GM19025 (cell line): ENCODE measurements at regions not wholly inside any gene's neighbourhood (a gene's known extent, or its start where the extent isn't known, plus 50 kb on each side); places are given as distances from the start of the nearest gene placed in this dataset.

Experiments
- ATAC-seq: cut with Tn5 transposase; IDR thresholded peaks from one replicate; pipeline ENCODE4 v1.9.1; 2021; ENCODE audit warnings: mild to moderate bottlenecking, low read depth, moderate library complexity; ENCODE audit not compliant: unreplicated experiment

DNA sequence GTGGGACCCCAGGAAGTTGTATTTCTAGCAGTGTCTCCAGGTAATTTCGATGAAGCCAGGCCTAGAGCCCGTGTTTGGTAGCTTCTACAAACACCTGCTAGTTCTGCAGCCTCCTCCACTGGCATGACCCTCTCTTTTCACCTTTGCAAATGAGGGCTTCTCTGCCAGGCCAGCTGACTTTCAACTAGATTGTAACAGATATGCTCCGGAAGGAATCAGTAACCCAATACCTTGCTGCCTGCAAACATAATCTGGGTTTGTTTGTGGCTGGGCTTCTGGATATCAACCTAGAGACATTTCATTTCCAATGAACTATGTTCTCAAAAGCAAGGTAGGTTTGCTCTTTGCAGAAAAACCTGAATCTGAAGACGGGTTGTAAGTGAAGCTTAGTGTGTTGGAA, 354.8 kb downstream of the DMRT2 start:
- ATAC-seq = no peak

DNA sequence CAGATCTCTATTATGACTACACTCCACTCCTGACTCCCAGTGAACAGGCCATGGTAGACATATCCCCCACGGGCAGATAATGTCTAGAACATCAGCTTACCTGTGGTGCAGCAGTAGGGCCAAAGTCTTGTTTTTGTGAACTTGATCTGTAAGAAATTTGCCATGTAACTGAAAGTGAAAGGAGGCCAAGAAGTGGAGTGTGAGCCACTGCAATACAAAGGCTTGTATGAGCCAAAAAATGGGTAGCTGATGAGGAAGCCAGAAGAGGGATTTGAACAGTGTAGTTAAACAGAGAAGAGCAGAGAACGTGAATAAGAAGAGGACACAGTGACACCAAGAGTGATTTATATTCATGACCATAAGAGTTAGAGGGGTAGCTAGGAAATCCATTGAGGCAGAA, 361.7 kb downstream of the DMRT2 start:
- no peak for ATAC-seq

DNA sequence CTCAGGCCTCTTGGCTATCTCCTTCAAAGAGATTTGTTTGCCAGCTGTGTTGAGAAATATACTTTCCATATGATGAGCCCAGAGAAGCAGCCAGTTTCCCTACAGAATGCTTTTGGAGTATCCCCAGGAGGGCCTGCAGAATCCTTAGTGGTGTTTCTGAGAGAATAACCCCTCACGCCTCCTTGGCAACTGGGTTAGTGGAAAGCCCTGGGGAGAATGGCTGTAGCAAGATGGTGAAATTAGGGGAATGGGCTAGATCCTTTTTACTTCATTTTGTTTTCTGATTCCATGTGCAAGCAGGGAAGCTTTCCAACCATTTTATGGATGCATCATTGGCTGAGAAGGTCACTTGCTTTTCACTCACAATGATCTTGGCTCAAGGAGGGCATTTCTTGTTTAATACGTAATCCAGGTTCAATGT, 364.6 kb downstream of the DMRT2 start:
- no peak for ATAC-seq

DNA sequence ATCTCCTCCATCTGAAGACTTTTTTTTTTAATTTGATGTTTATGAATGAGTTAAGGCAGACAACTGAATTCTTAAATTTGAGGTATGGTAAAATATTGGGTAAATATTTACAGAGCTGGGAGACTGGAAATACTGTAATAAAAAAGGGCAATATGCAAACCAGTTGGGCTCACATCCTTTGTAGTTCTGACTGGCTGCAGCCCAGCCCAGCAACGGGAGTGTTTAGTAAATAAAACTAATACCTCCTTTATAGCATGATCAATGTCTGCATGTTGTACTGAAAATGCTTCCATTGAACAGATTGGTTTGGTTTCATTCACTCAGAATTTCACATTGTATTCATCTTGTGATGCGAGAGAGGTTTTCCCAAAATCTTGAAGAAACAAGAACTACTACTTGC, 365.0 kb downstream of the DMRT2 start:
- no peak for ATAC-seq

DNA sequence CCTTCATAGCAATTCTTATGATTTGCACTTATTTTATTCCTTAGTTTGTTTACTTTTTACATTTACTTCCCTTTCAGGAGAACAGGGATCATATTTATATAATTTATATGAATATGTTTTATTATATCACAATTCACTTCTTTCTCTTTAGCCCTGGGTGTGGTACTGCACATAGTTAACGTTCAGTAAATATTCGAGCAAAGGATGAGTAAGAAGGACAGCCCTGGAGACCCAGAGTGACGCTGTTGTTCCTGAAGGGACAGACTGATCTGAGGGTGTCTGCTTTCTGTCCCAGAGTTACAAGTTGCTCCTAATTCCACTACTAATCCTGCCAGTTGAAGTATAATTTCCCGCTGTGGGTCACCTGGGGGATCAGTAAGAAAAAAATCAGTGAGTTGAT, 366.1 kb downstream of the DMRT2 start:
- no peak for ATAC-seq

DNA sequence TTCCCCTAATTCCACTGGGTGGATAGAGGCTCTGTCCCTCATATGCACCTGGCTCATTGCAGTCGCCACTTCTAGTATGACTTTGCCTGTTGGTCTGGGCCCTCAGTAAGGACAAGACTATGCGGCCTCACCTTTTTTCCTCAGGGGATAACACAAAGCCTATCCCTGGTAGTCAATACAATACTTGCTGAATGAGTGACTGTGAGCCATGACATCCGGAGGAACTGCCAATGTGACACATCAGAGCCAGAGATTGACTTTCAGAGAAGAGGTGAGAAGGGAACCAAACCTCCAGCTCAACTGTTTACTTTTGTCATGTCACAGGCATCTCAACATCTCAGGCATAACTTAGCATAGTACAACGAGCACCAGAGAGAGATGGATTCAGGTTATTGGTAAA, 371.3 kb downstream of the DMRT2 start:
- no peak for ATAC-seq

DNA sequence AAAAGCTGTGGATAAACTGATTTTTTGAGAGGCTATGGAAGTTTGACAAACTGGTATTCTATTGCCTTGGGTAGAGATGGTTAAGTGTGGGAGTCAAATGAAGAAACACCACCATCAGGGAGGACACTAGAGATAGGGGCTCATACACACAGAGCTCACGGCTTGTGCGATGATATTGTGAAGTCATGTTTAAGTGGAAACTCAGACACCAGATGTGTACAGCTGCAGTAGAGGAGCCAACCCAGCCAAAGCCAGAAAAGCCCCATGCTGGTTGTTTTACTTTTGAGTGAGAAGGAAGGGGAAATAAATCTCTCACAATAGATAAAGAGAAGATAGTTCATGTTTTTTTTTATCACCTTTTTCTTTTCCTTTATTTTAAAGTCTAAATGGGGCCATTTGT, 377.7 kb downstream of the DMRT2 start:
- ATAC-seq = no peak

DNA sequence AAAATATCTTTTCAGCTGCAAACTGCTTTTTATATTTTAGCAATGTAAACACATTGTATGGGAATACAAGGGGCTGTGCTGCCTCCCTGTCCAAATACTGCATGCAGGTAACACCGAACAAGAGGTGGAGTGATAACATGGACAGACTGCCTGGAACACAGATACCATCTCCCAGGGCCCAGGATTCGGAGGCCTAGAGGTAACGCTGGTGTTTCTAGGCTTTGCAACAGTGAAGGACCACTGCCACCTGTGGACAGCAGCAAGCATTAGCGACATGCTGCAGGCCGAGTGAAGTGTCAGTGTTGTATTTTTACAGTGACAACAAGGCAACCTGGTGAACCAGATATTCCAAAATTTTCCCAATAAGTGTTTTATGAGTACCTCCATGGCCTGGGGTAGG, 379.1 kb downstream of the DMRT2 start:
- no peak for ATAC-seq

DNA sequence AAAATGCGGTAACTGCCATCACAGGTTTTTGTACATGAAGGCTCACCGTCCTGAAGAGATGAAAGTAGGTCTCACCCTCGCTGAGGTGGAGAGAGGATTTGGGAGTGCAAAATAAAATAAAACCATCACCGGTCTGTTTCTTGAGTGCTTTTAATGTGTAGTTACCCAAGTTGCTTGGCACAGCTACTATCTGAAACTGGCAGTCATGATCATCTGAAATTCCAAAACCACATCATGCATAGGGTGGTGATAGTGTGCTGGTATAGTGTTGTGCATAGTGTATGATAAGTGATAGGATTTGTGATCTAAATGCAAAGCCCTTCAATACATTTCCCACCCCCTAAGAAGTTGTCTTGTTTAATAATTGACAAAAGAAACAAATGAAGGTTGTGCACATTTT, 381.3 kb downstream of the DMRT2 start:
- ATAC-seq = no peak

DNA sequence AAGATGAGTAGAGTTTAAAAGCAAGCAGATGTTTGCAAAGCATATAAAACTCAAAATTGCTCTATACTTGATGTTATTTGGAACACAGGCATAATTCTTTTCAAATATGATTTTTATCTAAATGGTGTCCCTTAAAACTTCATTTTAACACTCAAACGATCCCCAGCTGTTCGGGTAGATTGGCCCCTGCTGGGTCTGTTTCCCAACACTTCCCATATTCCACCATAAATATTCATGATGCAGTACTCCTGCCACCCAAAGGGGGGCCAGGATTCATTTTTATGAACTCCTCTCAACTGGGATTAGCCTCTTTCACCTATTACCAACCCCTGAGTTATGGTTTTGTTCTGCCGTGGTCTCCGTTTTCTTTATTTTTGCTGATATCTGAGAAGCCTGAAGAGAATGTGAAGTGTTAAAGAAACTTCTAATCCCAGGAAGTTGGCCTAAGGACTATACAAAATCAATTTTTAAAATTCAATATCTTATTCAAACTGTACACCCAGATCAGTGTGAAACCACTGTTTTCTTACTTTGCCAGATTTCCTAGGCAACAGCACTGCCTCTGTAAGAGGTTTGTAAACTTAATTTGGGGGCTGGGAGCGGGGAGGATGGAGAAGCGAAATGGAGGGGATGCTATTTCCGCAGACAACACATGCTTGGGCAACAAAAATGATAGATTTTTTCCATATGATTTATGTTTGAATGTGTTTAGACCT, 384.1 kb downstream of the DMRT2 start:
- ATAC-seq = no peak

DNA sequence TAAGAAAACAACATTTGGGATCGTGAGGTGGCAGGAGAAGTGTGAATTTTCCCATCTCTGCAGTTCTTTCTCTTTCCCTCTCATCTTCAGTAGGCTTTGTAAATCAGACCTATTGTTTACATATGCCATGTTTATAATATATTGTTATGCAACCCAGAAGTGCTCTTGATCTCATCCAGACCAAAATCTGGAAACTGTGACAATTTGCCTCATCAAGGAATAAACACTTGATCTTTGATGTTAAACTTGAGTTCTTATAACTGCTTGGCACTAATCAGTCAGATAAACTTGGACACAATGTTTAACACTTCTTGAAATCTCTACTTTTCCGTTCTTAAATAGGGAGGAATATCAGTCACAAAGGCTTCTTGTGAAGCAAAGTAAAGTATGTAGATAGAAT, 384.7 kb downstream of the DMRT2 start:
- no peak for ATAC-seq

DNA sequence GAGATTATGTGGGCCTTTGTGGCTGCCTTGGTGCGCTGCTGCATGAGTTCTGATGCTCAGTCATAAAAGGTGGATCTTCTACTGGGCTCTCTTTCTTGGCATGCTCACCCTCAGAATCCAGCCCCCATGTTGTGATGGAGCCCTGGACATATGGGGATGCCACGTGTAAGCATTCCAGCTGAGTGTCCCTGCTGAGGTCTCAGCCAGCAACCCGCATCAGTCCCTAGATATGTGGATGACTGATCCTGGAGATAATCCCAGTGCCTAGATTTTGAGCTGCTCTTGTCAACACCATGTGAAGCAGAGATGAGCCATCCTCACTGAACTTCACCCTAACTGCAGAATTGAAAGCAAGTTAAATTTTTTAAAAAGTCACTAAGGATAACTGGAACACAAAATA, 390.1 kb downstream of the DMRT2 start:
- no peak for ATAC-seq

DNA sequence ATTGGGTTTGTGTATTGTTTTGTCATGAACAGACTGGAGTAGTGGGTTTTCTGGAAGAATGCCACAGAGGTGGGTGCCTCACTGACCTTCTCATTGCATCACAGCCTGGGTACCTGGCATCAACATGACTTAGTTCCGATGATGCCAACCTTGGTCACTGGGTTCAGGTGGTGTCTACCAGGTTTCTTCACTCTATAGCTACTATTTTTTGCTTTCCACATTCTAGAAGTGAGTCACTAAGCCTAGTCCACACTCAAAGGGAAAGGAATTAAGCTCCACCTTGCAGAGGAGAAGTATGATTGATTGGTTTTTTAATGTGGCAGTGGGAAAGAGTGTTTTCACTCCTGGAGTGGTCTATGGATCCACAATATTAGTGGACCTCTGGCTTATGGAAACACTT, 391.9 kb downstream of the DMRT2 start:
- ATAC-seq = no peak

DNA sequence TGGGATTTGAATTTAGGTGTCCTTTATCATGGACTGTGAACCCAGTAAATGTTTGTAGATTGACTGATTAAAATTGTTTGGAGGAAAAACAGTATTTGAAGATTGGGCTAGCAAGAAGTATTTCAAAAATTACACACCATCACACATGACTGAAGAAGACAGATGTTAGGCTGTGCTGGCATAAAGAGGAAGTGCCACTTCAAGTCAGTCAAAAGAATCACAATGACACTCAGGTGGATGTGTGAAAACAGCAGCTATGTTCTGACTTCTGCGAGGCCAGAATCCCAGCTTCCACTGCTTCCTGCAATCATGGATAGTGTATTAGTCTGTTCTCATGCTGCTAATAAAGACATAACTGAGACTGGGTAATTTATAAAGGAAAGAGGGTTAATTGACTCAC, 393.3 kb downstream of the DMRT2 start:
- ATAC-seq = no peak

DNA sequence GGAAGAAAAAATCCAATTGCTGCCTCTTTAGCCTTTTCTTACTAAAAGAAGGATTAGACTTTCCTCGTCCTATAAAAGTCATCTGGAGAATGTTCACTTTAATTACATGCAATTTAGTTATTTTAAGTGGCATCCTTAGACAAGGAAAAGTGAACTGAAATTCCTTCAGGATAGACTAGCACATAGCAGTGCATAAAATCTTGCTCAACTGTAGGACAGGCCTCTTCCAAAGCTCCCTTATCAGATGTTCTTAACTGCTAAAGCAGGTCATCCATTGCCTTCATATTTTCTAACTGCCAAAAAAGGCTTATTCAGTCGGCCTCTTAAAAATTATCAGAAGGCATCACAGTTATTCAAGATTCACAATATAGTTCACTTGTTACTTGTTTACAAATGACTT, 396.5 kb downstream of the DMRT2 start:
- ATAC-seq = no peak

DNA sequence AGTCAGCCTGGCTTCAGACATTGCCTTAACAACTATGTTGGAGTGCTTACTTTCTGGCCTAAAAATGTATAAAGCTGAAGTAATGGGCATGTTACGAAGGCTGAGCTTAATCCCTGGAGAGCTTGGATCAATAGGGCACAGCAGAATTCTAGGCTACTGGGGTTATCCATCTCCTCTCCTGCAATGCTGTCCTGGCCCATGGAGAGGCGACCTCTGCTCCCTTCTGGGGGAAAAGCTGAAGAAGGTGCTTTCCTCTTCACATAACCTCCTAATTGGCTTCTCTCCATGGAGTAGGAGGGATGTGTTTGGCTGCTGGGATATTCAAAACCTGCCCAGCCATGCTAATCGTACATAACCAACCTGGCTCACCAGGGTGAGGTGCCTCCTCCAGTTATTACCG, 403.5 kb downstream of the DMRT2 start:
- ATAC-seq = no peak

DNA sequence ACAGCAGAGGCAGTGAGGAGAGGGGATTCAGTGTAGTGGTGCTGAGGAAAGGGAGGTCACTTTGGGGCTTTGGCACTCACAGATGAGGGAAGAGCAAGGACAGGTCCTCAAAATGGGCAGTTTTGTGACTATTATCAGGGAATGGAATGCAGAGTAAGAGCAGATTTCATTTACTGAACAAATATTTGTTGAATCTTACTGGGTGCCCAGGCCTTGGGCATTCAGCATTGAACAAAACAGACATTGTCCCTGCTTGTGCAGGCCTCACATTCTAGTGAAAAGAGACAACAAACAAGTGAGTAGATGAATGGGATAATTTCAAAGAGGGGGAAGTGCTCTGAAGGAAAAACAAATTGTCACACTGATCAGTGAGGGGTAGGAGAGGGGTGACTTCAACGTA, 404.1 kb downstream of the DMRT2 start:
- no peak for ATAC-seq

DNA sequence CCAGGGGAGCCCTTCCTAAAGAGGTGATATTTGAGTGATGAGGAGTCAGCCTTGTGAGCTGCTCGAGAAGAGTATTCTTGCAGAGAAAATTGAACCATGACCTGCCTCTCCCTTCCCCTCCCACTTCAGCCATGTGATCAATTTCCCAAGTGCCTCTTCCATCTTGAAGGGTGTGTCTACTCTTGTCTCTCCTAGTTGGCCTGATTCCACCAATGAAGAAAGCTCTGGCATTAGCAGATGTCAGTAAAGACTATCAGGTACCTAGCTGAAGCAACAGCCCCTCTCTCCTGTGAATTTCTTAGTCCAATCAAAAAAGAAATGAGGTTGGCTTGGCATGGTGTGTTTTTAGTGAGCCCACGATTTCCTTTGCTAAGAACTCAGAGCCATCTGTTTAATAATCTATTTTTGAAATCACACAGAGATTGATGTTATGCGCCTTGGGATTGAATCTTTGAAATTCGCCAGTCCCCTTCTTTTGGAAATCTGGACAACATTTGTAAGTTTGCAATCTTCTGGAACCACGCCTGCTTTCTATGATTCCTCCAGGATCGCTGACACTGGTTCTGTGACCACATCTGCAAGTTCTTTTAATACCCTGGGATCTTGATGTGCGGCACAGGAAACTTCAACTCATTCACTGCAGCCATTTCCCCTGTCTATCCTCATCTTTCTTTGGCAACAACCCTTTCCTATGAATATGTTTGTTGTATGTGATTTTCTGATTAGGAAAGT, 404.6 kb downstream of the DMRT2 start:
- ATAC-seq = no peak

DNA sequence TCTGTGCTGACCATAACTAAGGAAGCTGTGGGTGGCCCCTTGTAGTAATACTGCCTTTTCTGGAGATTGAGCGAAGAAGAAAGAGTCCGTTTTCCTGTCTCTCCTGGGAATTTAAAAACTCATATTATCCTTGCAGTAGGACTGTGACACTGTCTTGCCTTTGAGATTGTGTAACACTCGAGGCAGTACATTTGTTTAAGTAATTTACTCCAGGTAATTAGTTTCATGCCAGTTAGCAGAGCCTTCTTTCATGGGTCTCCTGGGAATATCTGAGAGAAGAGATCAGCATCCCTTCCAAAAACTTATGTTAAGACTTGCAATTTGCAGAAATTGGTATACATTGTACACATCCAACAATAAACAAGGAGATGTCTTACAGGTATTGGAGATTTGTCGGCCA, 405.6 kb downstream of the DMRT2 start:
- no peak for ATAC-seq

DNA sequence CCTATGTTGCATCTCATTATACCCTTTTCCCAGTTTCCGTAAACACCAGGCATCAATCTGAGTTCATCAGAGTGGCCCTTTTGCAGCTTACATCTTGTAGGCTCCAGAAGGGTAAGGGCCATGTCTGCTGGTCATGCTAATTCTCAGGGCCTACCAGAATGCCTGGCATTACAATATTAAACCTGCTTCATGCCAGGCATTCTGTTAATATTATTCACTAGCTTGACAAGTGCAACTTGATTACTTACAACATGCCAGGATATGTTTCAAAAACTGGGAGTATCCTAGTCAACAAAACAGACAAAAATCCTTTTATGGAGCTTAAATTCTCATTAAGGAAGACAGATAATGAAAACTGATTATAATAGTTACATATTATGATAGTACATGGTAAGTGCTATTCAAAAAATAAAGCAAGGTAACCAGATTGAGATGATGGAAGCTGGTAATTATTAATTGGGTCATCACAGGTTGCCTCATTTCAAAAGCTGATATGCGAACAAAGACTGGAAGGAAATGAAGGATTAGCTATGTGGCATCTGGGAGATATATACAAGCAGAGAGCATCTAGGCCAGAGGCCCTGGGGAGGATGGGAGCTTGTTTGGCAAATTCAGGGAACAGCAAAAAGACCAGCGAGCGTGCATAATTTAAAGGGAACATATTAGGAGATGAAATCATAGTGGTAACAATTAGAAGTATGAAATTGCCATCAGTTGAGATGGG, 406.3 kb downstream of the DMRT2 start:
- ATAC-seq = no peak

DNA sequence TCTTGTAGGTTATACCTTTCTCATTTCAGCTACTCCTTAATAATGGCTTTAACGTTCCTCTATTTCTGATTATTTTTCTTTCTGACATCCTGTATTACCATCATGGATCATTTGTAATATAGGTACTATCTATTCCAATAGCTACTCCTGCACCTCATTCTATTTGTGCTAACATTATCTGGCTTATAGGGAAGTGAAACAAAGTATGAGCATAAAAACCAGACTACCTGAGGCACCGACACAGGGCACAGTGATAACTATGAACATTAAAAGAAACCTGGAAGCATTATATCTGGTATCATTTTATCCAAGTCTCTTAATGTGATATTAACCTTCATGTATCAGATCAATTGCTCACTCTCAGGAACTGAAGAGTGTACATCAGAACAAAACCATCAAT, 407.3 kb downstream of the DMRT2 start:
- no peak for ATAC-seq

DNA sequence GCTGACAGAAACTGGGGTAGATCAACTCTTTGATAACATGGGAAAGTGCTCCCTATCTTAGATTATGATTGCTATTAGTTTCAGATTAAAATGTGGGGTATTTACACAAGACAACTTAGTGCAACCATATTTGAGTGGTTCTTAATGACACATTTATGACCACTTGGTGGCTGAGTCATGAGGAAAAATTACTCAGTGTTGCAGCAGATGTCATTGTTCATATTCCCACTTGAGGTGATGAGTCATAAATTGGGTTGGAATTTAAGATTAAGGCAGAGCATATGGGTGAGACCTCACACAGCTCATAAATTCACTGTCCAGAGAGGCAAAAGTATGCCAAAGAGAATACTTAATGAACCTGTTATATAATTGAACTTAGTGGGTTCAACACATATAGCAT, 408.3 kb downstream of the DMRT2 start:
- ATAC-seq = no peak
